ENCODE measurements at regions not wholly inside any gene's neighbourhood (a gene's known extent, or its start where the extent isn't known, plus 50 kb on each side); places are given as distances from the start of the nearest gene placed in this dataset.
A peak's percentile ranks its signal among the peaks of the same experiment; 100 is the strongest.

- no peaks in the 10 kb centered on the region for H3F3A ChIP-seq (ENCODE audit: insufficient read depth, low read length)
- H2AFZ ChIP-seq (ENCODE audit: low read length): no peak overlapping the region
- no peak overlapping the region for H3K27ac ChIP-seq (ENCODE audit: low read length)
- no peaks in the 10 kb centered on the region for H3K27me3 ChIP-seq (replicated peaks; ENCODE audit: insufficient read depth, low read length)
- H3K4me1 ChIP-seq (ENCODE audit: low read length): peaks cover 5% of the 10 kb centered on the region; the same call in 1 of the 2 replicates
- H3K36me3 ChIP-seq (replicated peaks; ENCODE audit: insufficient read depth, low read length): no peaks in the 10 kb centered on the region
- H3K4me3 ChIP-seq (ENCODE audit: low read length): no peak overlapping the region
- H3K9me3 ChIP-seq (replicated peaks; ENCODE audit: insufficient read depth, low read length): no peaks in the 10 kb centered on the region
- H3K9ac ChIP-seq (ENCODE audit: low read length): no peak overlapping the region
- peak overlapping the region; percentile 14; the same call in 1 of the 2 replicates for H3K4me2 ChIP-seq (ENCODE audit: low read depth, low read length)
- no peaks in the 10 kb centered on the region for H4K20me1 ChIP-seq (ENCODE audit: insufficient read depth, low read length)
- peak; percentile 53 for DNase-seq
- TF ChIP-seq EZH2phosphoT487 (IDR thresholded peaks at IDR 0.05; ENCODE audit: low read length): no peak
- no peak for TF ChIP-seq CTCF (IDR thresholded peaks at IDR 0.05; ENCODE audit: low read length)
- TF ChIP-seq EZH2 (optimal IDR thresholded peaks at IDR 0.05; ENCODE audit: low read depth, low read length): no peak
- H3K9me2 ChIP-seq (replicated peaks; ENCODE audit: insufficient read depth, low read length): no peaks in the 10 kb centered on the region
- H3K79me2 ChIP-seq (ENCODE audit: low read length): no peaks in the 10 kb centered on the region
These were observed 807.6 kb downstream of the DNAJB9 start for GRCh38 chr7:109377076-109377884.

GRCh38 chr7:109386959-109387358 is 817.3 kb downstream of the DNAJB9 start:
- H3K9ac ChIP-seq (ENCODE audit: low read length): no peak overlapping the region
- no peak overlapping the region for H3K27ac ChIP-seq (ENCODE audit: low read length)
- no peak overlapping the region for H3K4me2 ChIP-seq (ENCODE audit: low read depth, low read length)
- no peak overlapping the region for H3K4me3 ChIP-seq (ENCODE audit: low read length)
- H3K79me2 ChIP-seq (ENCODE audit: low read length): no peaks in the 10 kb centered on the region
- TF ChIP-seq EZH2 (optimal IDR thresholded peaks at IDR 0.05; ENCODE audit: low read depth, low read length): no peak
- TF ChIP-seq EZH2phosphoT487 (IDR thresholded peaks at IDR 0.05; ENCODE audit: low read length): no peak
- no peak for TF ChIP-seq CTCF (IDR thresholded peaks at IDR 0.05; ENCODE audit: low read length)
- H3F3A ChIP-seq (ENCODE audit: insufficient read depth, low read length): no peaks in the 10 kb centered on the region
- no peaks in the 10 kb centered on the region for H3K9me3 ChIP-seq (replicated peaks; ENCODE audit: insufficient read depth, low read length)
- H3K36me3 ChIP-seq (replicated peaks; ENCODE audit: insufficient read depth, low read length): no peaks in the 10 kb centered on the region
- no peaks in the 10 kb centered on the region for H3K9me2 ChIP-seq (replicated peaks; ENCODE audit: insufficient read depth, low read length)
- no peaks in the 10 kb centered on the region for H3K27me3 ChIP-seq (replicated peaks; ENCODE audit: insufficient read depth, low read length)
- H4K20me1 ChIP-seq (ENCODE audit: insufficient read depth, low read length): no peaks in the 10 kb centered on the region
- DNase-seq: no peak
- no peak overlapping the region for H2AFZ ChIP-seq (ENCODE audit: low read length)
- H3K4me1 ChIP-seq (ENCODE audit: low read length): no peaks in the 10 kb centered on the region

GRCh38 chr7:109387530-109387929 is 817.9 kb downstream of the DNAJB9 start:
- Histone ChIP-seq H3K27ac (ENCODE audit: low read length) (no peak overlapping the region), H3K27me3 (replicated peaks; ENCODE audit: insufficient read depth, low read length) (no peaks in the 10 kb centered on the region)
- TF ChIP-seq EZH2phosphoT487 (IDR thresholded peaks at IDR 0.05; ENCODE audit: low read length) (no peak), CTCF (IDR thresholded peaks at IDR 0.05; ENCODE audit: low read length) (no peak), EZH2 (optimal IDR thresholded peaks at IDR 0.05; ENCODE audit: low read depth, low read length) (no peak)

More at GRCh38 chr7:109387530-109387929, 817.9 kb downstream of the DNAJB9 start:
- Histone ChIP-seq H3K4me2 (ENCODE audit: low read depth, low read length) (no peak overlapping the region), H3K4me3 (ENCODE audit: low read length) (no peak overlapping the region), H3K79me2 (ENCODE audit: low read length) (no peaks in the 10 kb centered on the region), H2AFZ (ENCODE audit: low read length) (no peak overlapping the region), H3K4me1 (ENCODE audit: low read length) (no peaks in the 10 kb centered on the region), H3K9me3 (replicated peaks; ENCODE audit: insufficient read depth, low read length) (no peaks in the 10 kb centered on the region), H3K36me3 (replicated peaks; ENCODE audit: insufficient read depth, low read length) (no peaks in the 10 kb centered on the region), H4K20me1 (ENCODE audit: insufficient read depth, low read length) (no peaks in the 10 kb centered on the region), H3K9ac (ENCODE audit: low read length) (no peak overlapping the region), H3K9me2 (replicated peaks; ENCODE audit: insufficient read depth, low read length) (no peaks in the 10 kb centered on the region), H3F3A (ENCODE audit: insufficient read depth, low read length) (no peaks in the 10 kb centered on the region)
- no peak for DNase-seq

Measured in MM.1S (cell line).